ENCODE measurements at regions not wholly inside any gene's neighbourhood (a gene's known extent, or its start where the extent isn't known, plus 50 kb on each side); places are given as distances from the start of the nearest gene placed in this dataset.
"Not testable (repeated sequence)": the region's sequence is repeated elsewhere in the genome, so short reads cannot be mapped to it uniquely, and the experiment has no call there.

GRCh38 chr9:20237686-20238085 is 384.6 kb downstream of the MLLT3 start:
- DNase-seq = no peak

- no peak for DNase-seq
Observed at GRCh38 chr9:20236676-20237075, 385.6 kb downstream of the MLLT3 start.

- not testable (repeated sequence) for DNase-seq
Observed at GRCh38 chr9:20235206-20235605, 387.1 kb downstream of the MLLT3 start.

- no peak for DNase-seq
Observed at GRCh38 chr9:20228096-20228495, 394.2 kb downstream of the MLLT3 start.

- no peak for DNase-seq
Observed at GRCh38 chr9:20227166-20227874, 395.0 kb downstream of the MLLT3 start.

- DNase-seq = no peak
Observed at GRCh38 chr9:20226345-20226744, 396.0 kb downstream of the MLLT3 start.

- no peak for DNase-seq
Observed at GRCh38 chr9:20225826-20226225, 396.5 kb downstream of the MLLT3 start.

- no peak for DNase-seq
Observed at GRCh38 chr9:20224756-20225155, 397.5 kb downstream of the MLLT3 start.

- peak; percentile 21 for DNase-seq
Observed at GRCh38 chr9:20220286-20220685, 402.0 kb downstream of the MLLT3 start.

- no peak for DNase-seq
Observed at GRCh38 chr9:20219437-20219836, 402.9 kb downstream of the MLLT3 start.

GRCh38 chr9:20217596-20217995 is 404.7 kb downstream of the MLLT3 start:
- no peak for DNase-seq

- DNase-seq = no peak
Observed at GRCh38 chr9:20216438-20216837, 405.9 kb downstream of the MLLT3 start.

GRCh38 chr9:20215552-20215951 is 406.7 kb downstream of the MLLT3 start:
- DNase-seq = no peak

GRCh38 chr9:20212806-20213205 is 409.5 kb downstream of the MLLT3 start:
- no peak for DNase-seq

GRCh38 chr9:20209391-20210340 is 412.6 kb downstream of the MLLT3 start:
- no peak for DNase-seq

GRCh38 chr9:20208961-20209371 is 413.3 kb downstream of the MLLT3 start:
- no peak for DNase-seq

- DNase-seq = no peak
Observed at GRCh38 chr9:20208226-20208625, 414.1 kb downstream of the MLLT3 start.

- DNase-seq = no peak
Observed at GRCh38 chr9:20207176-20207575, 415.1 kb downstream of the MLLT3 start.

- no peak for DNase-seq
Observed at GRCh38 chr9:20205821-20206220, 416.5 kb downstream of the MLLT3 start.

GRCh38 chr9:20200991-20201431 is 412.2 kb upstream of the SLC24A2 start:
- DNase-seq = no peak

- DNase-seq = no peak
Observed at GRCh38 chr9:20200581-20200980, 411.7 kb upstream of the SLC24A2 start.

- DNase-seq = peak; percentile 33
Observed at GRCh38 chr9:20199111-20199510, 410.3 kb upstream of the SLC24A2 start.

- peak; percentile 63 for DNase-seq
Observed at GRCh38 chr9:20197976-20198685, 409.3 kb upstream of the SLC24A2 start.
